Body of pancreas (tissue), 4 donors: ENCODE measurements at regions not wholly inside any gene's neighbourhood (a gene's known extent, or its start where the extent isn't known, plus 50 kb on each side); places are given as distances from the start of the nearest gene placed in this dataset.
A peak's percentile ranks its signal among the peaks of the same experiment; 100 is the strongest.

ENCODE experiments used
- ATAC-seq: fragments of 150-250 bp; one replicate; pipeline ENCODE4 v1.9.1; 2016
- DNase-seq, 4 donors: peaks; one replicate each; pipeline ENCODE4 v3.0.0-alpha.2; 2019
- H3K27ac ChIP-seq, 4 donors: fragments of 200-600 bp; sonication (generic); 1 replicate in 3 of 4; 2 replicates in 1 of 4; pipeline versions ENCODE4 v1.5.1 to v1.6.1; 2016 to 2019; ENCODE audit warnings: mild to moderate bottlenecking in 1 of 4, mixed read lengths in 1 of 4, moderate library complexity in 1 of 4
- H3K27me3 ChIP-seq, 2 donors: fragments of 200-600 bp; sonication (generic); one replicate each; pipeline ENCODE4 v1.6.0; 2016; ENCODE audit warnings: mild to moderate bottlenecking in 1 of 2
- H3K36me3 ChIP-seq, 2 donors: fragments of 200-600 bp; sonication (generic); replicated peaks in 1 of 2; 2 replicates each; pipeline ENCODE4 v1.5.1; 2016; ENCODE audit warnings: low read depth in 2 of 2; ENCODE audit not compliant: insufficient read depth in 1 of 2
- H3K4me1 ChIP-seq: fragments of 200-600 bp; sonication (generic); one replicate; pipeline ENCODE4 v1.6.0; 2016
- H3K4me3 ChIP-seq, 2 donors: fragments of 200-600 bp; sonication (generic); 1 replicate in 1 of 2; 2 replicates in 1 of 2; pipeline ENCODE4 v1.5.1; 2016 to 2019
- H3K9me3 ChIP-seq, 3 donors: fragments of 200-600 bp; sonication (generic); 1 replicate in 2 of 3; 2 replicates in 1 of 3; pipeline ENCODE4 v1.5.1; 2016
- CTCF ChIP-seq, 7 experiments: fragments of 450-650 bp in 4 of 7; fragments of 200-600 bp in 3 of 7; sonication (generic) in 3 of 7; IDR thresholded peaks; one replicate each; pipeline ENCODE4 v1.5.1; 2016 to 2019; ENCODE audit warnings: antibody characterized with exemption in 7 of 7
- POLR2A ChIP-seq, 3 donors: fragments of 450-650 bp; IDR thresholded peaks; one replicate each; pipeline ENCODE4 v1.6.1; 2016; ENCODE audit warnings: antibody characterized with exemption in 3 of 3, mild to moderate bottlenecking in 2 of 3
- WGBS, 2 donors: methylation state at CpG; one replicate each; pipeline ENCODE4 v1.1.5; 2017; 5-methylcytosine and 5-hydroxymethylcytosine counted together
- intact Hi-C: fragments of 100-400 bp; cut with DNase I; formaldehyde crosslinking; loops from one replicate; pipeline ENCODE4 v1.15.1; 2023

GRCh38 chr12:100733817-100734593 lies 60.6 kb upstream of the ANO4 start:
- intact Hi-C loops, result loop anchor here (10.0 kb wide), 2 partner anchors 389 to 499 kb away; no protein-coding TSS in a partner anchor
- Histone ChIP-seq H3K4me3 (no peak overlapping the region), H3K36me3 (no peaks in the 10 kb centered on the region), H3K9me3 (no peaks in the 10 kb centered on the region), H3K4me1 (no peaks in the 10 kb centered on the region), H3K27me3 (no peaks in the 10 kb centered on the region), H3K27ac (no peak overlapping the region)
- WGBS, 2 donors, result 29 to 36% methylated on average over 5 of the region's 5 CpGs
- TF ChIP-seq CTCF (IDR thresholded peaks at IDR 0.05) (peak; percentile 32 to 58 (median 50)), POLR2A (IDR thresholded peaks at IDR 0.05) (no peak)
- DNase-seq (no peak), ATAC-seq (no peak)

- Histone ChIP-seq H3K36me3 (no peaks in the 10 kb centered on the region), H3K9me3 (no peaks in the 10 kb centered on the region), H3K27ac (no peak overlapping the region), H3K4me3 (no peak overlapping the region), H3K27me3 (no peaks in the 10 kb centered on the region), H3K4me1 (peaks cover 10% of the 10 kb centered on the region)
- no peak for DNase-seq
- intact Hi-C loops, result loop anchor here (10.0 kb wide), 2 partner anchors 392 to 502 kb away; no protein-coding TSS in a partner anchor
- WGBS, 2 donors, result 50 to 70% methylated on average over 2 of the region's 2 CpGs
- TF ChIP-seq POLR2A (IDR thresholded peaks at IDR 0.05), result no peak
- no peak for TF ChIP-seq CTCF (IDR thresholded peaks at IDR 0.05)
- no peak for ATAC-seq
Observed at GRCh38 chr12:100737168-100737567, 57.4 kb upstream of the ANO4 start.

- H3K4me3 ChIP-seq, result no peak overlapping the region
- ATAC-seq (no peak), DNase-seq (no peak)
- TF ChIP-seq POLR2A (IDR thresholded peaks at IDR 0.05) (no peak), CTCF (IDR thresholded peaks at IDR 0.05) (no peak)
- H3K27ac ChIP-seq, result no peak overlapping the region
- H3K4me1 ChIP-seq, result peaks cover 10% of the 10 kb centered on the region
- intact Hi-C loops, result loop anchor here (10.0 kb wide), 2 partner anchors 393 to 503 kb away; no protein-coding TSS in a partner anchor
- 47% methylated on average over 2 of the region's 2 CpGs for WGBS, 2 donors
- H3K36me3 ChIP-seq, result no peaks in the 10 kb centered on the region
- H3K9me3 ChIP-seq, result no peaks in the 10 kb centered on the region
- no peaks in the 10 kb centered on the region for H3K27me3 ChIP-seq
Observed at GRCh38 chr12:100738086-100738485, 56.5 kb upstream of the ANO4 start.

- Histone ChIP-seq H3K4me1 (peaks cover 10% of the 10 kb centered on the region), H3K27me3 (no peaks in the 10 kb centered on the region), H3K4me3 (no peak overlapping the region), H3K36me3 (no peaks in the 10 kb centered on the region), H3K9me3 (no peaks in the 10 kb centered on the region), H3K27ac (no peak overlapping the region)
- DNase-seq, result peak in 1 of 4 donors; percentile 10
- WGBS, 2 donors, result 42 to 48% methylated on average over 3 of the region's 3 CpGs
- peak; percentile 22 to 63 (median 53) for TF ChIP-seq CTCF (IDR thresholded peaks at IDR 0.05)
- TF ChIP-seq POLR2A (IDR thresholded peaks at IDR 0.05), result no peak
- peak; percentile 64 for ATAC-seq
- intact Hi-C loops, result no loop called here
Observed at GRCh38 chr12:100741084-100741711, 53.4 kb upstream of the ANO4 start.
